B cell (primary cell): ENCODE measurements at regions not wholly inside any gene's neighbourhood (a gene's known extent, or its start where the extent isn't known, plus 50 kb on each side); places are given as distances from the start of the nearest gene placed in this dataset.

Experiments used
- EZH2 ChIP-seq: IDR thresholded peaks from 2 replicates; pipeline ENCODE4 v1.6.1; 2012; ENCODE audit warnings: borderline replicate concordance, low read depth, mild to moderate bottlenecking, moderate library complexity, low read length; ENCODE audit not compliant: insufficient read depth, poor library complexity, severe bottlenecking
- TF ChIP-seq, protein P1 (sequence below): fragments of 200-600 bp; IDR thresholded peaks from one replicate; pipeline ENCODE4 v1.8.0; 2022; ENCODE audit warnings: antibody characterized with exemption, mild to moderate bottlenecking

DNA sequence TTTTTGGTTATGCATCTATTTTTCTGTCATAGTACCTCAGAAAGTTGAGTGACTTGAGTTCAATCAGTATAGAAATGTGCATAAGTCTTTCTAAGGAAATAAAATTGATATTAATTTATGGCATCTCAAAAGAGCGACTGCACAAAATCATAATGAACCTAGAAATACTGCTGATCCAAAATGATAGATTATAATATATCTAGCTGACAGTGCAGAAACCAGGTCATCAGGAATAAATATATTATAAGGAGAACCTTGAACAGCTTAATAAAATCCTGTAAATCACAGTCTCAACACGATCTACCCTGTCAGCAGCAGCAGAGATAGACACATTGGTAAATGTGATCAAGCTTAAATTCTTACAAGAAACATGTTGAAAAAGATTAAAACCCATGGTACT is 1106.6 kb upstream of the CDH18 start:
- TF ChIP-seq, protein P1, sequence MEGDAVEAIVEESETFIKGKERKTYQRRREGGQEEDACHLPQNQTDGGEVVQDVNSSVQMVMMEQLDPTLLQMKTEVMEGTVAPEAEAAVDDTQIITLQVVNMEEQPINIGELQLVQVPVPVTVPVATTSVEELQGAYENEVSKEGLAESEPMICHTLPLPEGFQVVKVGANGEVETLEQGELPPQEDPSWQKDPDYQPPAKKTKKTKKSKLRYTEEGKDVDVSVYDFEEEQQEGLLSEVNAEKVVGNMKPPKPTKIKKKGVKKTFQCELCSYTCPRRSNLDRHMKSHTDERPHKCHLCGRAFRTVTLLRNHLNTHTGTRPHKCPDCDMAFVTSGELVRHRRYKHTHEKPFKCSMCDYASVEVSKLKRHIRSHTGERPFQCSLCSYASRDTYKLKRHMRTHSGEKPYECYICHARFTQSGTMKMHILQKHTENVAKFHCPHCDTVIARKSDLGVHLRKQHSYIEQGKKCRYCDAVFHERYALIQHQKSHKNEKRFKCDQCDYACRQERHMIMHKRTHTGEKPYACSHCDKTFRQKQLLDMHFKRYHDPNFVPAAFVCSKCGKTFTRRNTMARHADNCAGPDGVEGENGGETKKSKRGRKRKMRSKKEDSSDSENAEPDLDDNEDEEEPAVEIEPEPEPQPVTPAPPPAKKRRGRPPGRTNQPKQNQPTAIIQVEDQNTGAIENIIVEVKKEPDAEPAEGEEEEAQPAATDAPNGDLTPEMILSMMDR: no peak
- no peak for TF ChIP-seq EZH2
